Fibroblast of mammary gland (primary cell): ENCODE measurements at regions not wholly inside any gene's neighbourhood (a gene's known extent, or its start where the extent isn't known, plus 50 kb on each side); places are given as distances from the start of the nearest gene placed in this dataset.
"Not testable (repeated sequence)": the region's sequence is repeated elsewhere in the genome, so short reads cannot be mapped to it uniquely, and the experiment has no call there.

Experiments
- DNase-seq: peaks from one replicate; pipeline ENCODE4 v3.0.0-alpha.2; 2010; ENCODE audit warnings: low read depth
- H3K4me3 ChIP-seq: 2 replicates; pipeline ENCODE4 v1.5.1; 2011; ENCODE audit warnings: low read depth, mild to moderate bottlenecking, low read length, moderate library complexity; ENCODE audit not compliant: control insufficient read depth
- CTCF ChIP-seq: conservative IDR thresholded peaks from 2 replicates; pipeline ENCODE4 v1.5.1; 2011; ENCODE audit warnings: low read depth, low read length, inconsistent platforms; ENCODE audit not compliant: control insufficient read depth, insufficient read depth

GRCh38 chr17:31684901-31685300 is 174.1 kb downstream of the COPRS start:
- no peak for DNase-seq
- TF ChIP-seq CTCF, result no peak
- H3K4me3 ChIP-seq, result no peak overlapping the region

- no peak for DNase-seq
- H3K4me3 ChIP-seq, result no peak overlapping the region
- TF ChIP-seq CTCF, result no peak
These were observed 178.9 kb downstream of the COPRS start for GRCh38 chr17:31680126-31680525.

GRCh38 chr17:31679667-31680066 is 179.4 kb downstream of the COPRS start:
- no peak overlapping the region for H3K4me3 ChIP-seq
- no peak for DNase-seq
- no peak for TF ChIP-seq CTCF

GRCh38 chr17:31678431-31678830 is 180.6 kb downstream of the COPRS start:
- TF ChIP-seq CTCF, result no peak

GRCh38 chr17:31677681-31678080 is 181.4 kb downstream of the COPRS start:
- no peak for DNase-seq
- H3K4me3 ChIP-seq, result no peak overlapping the region
- TF ChIP-seq CTCF, result no peak

More at GRCh38 chr17:31678431-31678830, 180.6 kb downstream of the COPRS start:
- H3K4me3 ChIP-seq, result no peak overlapping the region
- peak; percentile 36 for DNase-seq

- H3K4me3 ChIP-seq, result no peak overlapping the region
- no peak for DNase-seq
- no peak for TF ChIP-seq CTCF
These were observed 182.0 kb downstream of the COPRS start for GRCh38 chr17:31677036-31677435.

GRCh38 chr17:31675392-31675791 is 183.7 kb downstream of the COPRS start:
- not testable (repeated sequence) for DNase-seq, H3K4me3 ChIP-seq
